Neural cell (in vitro differentiated cells): ENCODE measurements at regions not wholly inside any gene's neighbourhood (a gene's known extent, or its start where the extent isn't known, plus 50 kb on each side); places are given as distances from the start of the nearest gene placed in this dataset.

Source experiments
- H2AFZ ChIP-seq: fragments of 200-600, 300-800 bp; sonication (generic), shearing (Covaris generic); 2 replicates; pipeline ENCODE4 v1.6.0; 2014; ENCODE audit warnings: low read depth, mild to moderate bottlenecking, antibody characterized with exemption, low read length, moderate library complexity
- H3F3A ChIP-seq: fragments of 200-600 bp; shearing (Covaris generic); 2 replicates; pipeline ENCODE4 v1.6.1; 2016; ENCODE audit warnings: mild to moderate bottlenecking, moderate library complexity, mixed read lengths, antibody characterized with exemption, low read length; ENCODE audit not compliant: insufficient read depth, poor library complexity, severe bottlenecking
- H3K27ac ChIP-seq: fragments of 200-600, 300-800 bp; sonication (generic), shearing (Covaris generic); 2 replicates; pipeline ENCODE4 v1.5.1; 2014; ENCODE audit warnings: mild to moderate bottlenecking, low read length, moderate library complexity
- H3K27me3 ChIP-seq: fragments of 300-800, 200-600 bp; sonication (generic), shearing (Covaris generic); 2 replicates; pipeline ENCODE4 v1.6.0; 2014; ENCODE audit warnings: mild to moderate bottlenecking, low read depth, low read length, moderate library complexity; ENCODE audit not compliant: insufficient read depth
- H3K36me3 ChIP-seq: fragments of 300-800, 200-600 bp; sonication (generic), shearing (Covaris generic); 2 replicates; pipeline ENCODE4 v1.5.1; 2014; ENCODE audit warnings: mild to moderate bottlenecking, antibody characterized with exemption, low read length, moderate library complexity; ENCODE audit not compliant: insufficient read depth
- H3K4me2 ChIP-seq: fragments of 300-800, 200-600 bp; sonication (generic), shearing (Covaris generic); 2 replicates; pipeline ENCODE4 v1.6.0; 2014; ENCODE audit warnings: mild to moderate bottlenecking, low read length
- H3K4me3 ChIP-seq: fragments of 300-800, 200-600 bp; sonication (generic), shearing (Covaris generic); 2 replicates; pipeline ENCODE4 v1.5.1; 2014; ENCODE audit warnings: mild to moderate bottlenecking, low read length, moderate library complexity
- H3K79me2 ChIP-seq: fragments of 200-600 bp; shearing (Covaris generic); replicated peaks from 2 replicates; pipeline ENCODE4 v1.6.0; 2014; ENCODE audit warnings: mild to moderate bottlenecking, low read length, moderate library complexity; ENCODE audit not compliant: insufficient read depth
- H3K9ac ChIP-seq: fragments of 300-800, 200-600 bp; sonication (generic), shearing (Covaris generic); 2 replicates; pipeline ENCODE4 v1.6.1; 2016; ENCODE audit warnings: mild to moderate bottlenecking, low read length, mixed read lengths
- H3K9me2 ChIP-seq: fragments of 200-600 bp; shearing (Covaris generic); 2 replicates; pipeline ENCODE4 v1.6.1; 2016; ENCODE audit warnings: mild to moderate bottlenecking, low read length, mixed read lengths; ENCODE audit not compliant: insufficient read depth
- H3K9me3 ChIP-seq: fragments of 200-600, 300-800 bp; sonication (generic), shearing (Covaris generic); 2 replicates; pipeline ENCODE4 v1.6.1; 2016; ENCODE audit warnings: mild to moderate bottlenecking, mixed run types, low read length, moderate library complexity, mixed read lengths
- H4K20me1 ChIP-seq: fragments of 200-600 bp; shearing (Covaris generic); 2 replicates; pipeline ENCODE4 v1.6.1; 2016; ENCODE audit warnings: mild to moderate bottlenecking, mixed run types; ENCODE audit not compliant: insufficient read depth
- EP300 ChIP-seq: fragments of 450-650 bp; conservative IDR thresholded peaks from 2 replicates; pipeline ENCODE4 v1.6.1; 2014; ENCODE audit warnings: antibody characterized with exemption, mild to moderate bottlenecking, moderate library complexity; ENCODE audit not compliant: poor library complexity, severe bottlenecking
- EZH2 ChIP-seq: fragments of 200-600, 300-800 bp; shearing (Covaris generic), sonication (generic); IDR thresholded peaks from 2 replicates; pipeline ENCODE4 v1.6.1; 2014; ENCODE audit warnings: antibody characterized with exemption, low read length, borderline replicate concordance, mild to moderate bottlenecking; ENCODE audit not compliant: insufficient read depth, poor library complexity, severe bottlenecking
- MXI1 ChIP-seq: fragments of 450-650 bp; conservative IDR thresholded peaks from 2 replicates; pipeline ENCODE4 v1.6.1; 2014; ENCODE audit warnings: antibody characterized with exemption, mild to moderate bottlenecking; ENCODE audit not compliant: poor library complexity, severe bottlenecking
- POLR2AphosphoS5 ChIP-seq: IDR thresholded peaks from 2 replicates; pipeline ENCODE4 v1.6.1; 2012
- RAD21 ChIP-seq: fragments of 450-650 bp; conservative IDR thresholded peaks from 2 replicates; pipeline ENCODE4 v1.6.1; 2014; ENCODE audit warnings: antibody characterized with exemption, mild to moderate bottlenecking, moderate library complexity
- SMC3 ChIP-seq: fragments of 450-650 bp; conservative IDR thresholded peaks from 2 replicates; pipeline ENCODE4 v1.6.1; 2014; ENCODE audit warnings: antibody characterized with exemption, mild to moderate bottlenecking, moderate library complexity; ENCODE audit not compliant: poor library complexity
- TAF1 ChIP-seq: IDR thresholded peaks from 2 replicates; pipeline ENCODE4 v1.6.1; 2012; ENCODE audit warnings: low read depth
- TF ChIP-seq, protein P1 (sequence below): IDR thresholded peaks from 2 replicates; pipeline ENCODE4 v1.6.1; 2012; ENCODE audit warnings: borderline replicate concordance
- TF ChIP-seq, protein P2 (sequence below): fragments of 450-650 bp; IDR thresholded peaks from 2 replicates; pipeline ENCODE4 v1.5.1; 2014; ENCODE audit warnings: antibody characterized with exemption, mild to moderate bottlenecking, moderate library complexity; ENCODE audit not compliant: poor library complexity, severe bottlenecking

DNA sequence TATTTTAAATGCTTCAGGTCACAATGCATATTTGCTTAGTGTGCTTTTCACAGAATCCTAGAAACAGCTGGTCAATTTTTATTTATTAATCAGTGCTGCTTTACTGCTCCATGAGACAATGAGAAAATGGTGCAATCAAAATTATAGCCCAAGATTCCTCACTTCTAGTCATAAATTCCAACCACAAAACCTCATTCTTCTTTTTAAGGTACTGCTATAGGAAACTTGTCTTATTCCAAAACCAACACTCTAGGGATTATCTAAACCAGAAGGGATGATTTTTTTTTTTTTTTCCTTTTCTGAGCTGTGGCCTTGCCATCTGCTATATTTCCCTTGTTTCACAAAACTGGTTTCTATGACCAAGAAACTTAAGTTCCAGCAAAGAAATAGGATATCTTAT lies 64.0 kb upstream of the SEMA3A start:
- H3K79me2 ChIP-seq = no peaks in the 10 kb centered on the region
- no peaks in the 10 kb centered on the region for H4K20me1 ChIP-seq
- no peaks in the 10 kb centered on the region for H3F3A ChIP-seq
- no peaks in the 10 kb centered on the region for H3K9me2 ChIP-seq
- no peak overlapping the region for H3K4me3 ChIP-seq
- H3K27me3 ChIP-seq = no peaks in the 10 kb centered on the region
- H3K36me3 ChIP-seq = no peaks in the 10 kb centered on the region
- H3K9me3 ChIP-seq = no peaks in the 10 kb centered on the region
- H3K4me2 ChIP-seq = no peak overlapping the region
- H2AFZ ChIP-seq = no peak overlapping the region
- TF ChIP-seq EZH2 (no peak), POLR2AphosphoS5 (no peak), TAF1 (no peak), MXI1 (no peak)
- TF ChIP-seq, protein P1, sequence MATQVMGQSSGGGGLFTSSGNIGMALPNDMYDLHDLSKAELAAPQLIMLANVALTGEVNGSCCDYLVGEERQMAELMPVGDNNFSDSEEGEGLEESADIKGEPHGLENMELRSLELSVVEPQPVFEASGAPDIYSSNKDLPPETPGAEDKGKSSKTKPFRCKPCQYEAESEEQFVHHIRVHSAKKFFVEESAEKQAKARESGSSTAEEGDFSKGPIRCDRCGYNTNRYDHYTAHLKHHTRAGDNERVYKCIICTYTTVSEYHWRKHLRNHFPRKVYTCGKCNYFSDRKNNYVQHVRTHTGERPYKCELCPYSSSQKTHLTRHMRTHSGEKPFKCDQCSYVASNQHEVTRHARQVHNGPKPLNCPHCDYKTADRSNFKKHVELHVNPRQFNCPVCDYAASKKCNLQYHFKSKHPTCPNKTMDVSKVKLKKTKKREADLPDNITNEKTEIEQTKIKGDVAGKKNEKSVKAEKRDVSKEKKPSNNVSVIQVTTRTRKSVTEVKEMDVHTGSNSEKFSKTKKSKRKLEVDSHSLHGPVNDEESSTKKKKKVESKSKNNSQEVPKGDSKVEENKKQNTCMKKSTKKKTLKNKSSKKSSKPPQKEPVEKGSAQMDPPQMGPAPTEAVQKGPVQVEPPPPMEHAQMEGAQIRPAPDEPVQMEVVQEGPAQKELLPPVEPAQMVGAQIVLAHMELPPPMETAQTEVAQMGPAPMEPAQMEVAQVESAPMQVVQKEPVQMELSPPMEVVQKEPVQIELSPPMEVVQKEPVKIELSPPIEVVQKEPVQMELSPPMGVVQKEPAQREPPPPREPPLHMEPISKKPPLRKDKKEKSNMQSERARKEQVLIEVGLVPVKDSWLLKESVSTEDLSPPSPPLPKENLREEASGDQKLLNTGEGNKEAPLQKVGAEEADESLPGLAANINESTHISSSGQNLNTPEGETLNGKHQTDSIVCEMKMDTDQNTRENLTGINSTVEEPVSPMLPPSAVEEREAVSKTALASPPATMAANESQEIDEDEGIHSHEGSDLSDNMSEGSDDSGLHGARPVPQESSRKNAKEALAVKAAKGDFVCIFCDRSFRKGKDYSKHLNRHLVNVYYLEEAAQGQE = no peak
- TF ChIP-seq, protein P2, sequence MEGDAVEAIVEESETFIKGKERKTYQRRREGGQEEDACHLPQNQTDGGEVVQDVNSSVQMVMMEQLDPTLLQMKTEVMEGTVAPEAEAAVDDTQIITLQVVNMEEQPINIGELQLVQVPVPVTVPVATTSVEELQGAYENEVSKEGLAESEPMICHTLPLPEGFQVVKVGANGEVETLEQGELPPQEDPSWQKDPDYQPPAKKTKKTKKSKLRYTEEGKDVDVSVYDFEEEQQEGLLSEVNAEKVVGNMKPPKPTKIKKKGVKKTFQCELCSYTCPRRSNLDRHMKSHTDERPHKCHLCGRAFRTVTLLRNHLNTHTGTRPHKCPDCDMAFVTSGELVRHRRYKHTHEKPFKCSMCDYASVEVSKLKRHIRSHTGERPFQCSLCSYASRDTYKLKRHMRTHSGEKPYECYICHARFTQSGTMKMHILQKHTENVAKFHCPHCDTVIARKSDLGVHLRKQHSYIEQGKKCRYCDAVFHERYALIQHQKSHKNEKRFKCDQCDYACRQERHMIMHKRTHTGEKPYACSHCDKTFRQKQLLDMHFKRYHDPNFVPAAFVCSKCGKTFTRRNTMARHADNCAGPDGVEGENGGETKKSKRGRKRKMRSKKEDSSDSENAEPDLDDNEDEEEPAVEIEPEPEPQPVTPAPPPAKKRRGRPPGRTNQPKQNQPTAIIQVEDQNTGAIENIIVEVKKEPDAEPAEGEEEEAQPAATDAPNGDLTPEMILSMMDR = no peak
- H3K27ac ChIP-seq = no peak overlapping the region
- H3K9ac ChIP-seq = no peak overlapping the region

DNA sequence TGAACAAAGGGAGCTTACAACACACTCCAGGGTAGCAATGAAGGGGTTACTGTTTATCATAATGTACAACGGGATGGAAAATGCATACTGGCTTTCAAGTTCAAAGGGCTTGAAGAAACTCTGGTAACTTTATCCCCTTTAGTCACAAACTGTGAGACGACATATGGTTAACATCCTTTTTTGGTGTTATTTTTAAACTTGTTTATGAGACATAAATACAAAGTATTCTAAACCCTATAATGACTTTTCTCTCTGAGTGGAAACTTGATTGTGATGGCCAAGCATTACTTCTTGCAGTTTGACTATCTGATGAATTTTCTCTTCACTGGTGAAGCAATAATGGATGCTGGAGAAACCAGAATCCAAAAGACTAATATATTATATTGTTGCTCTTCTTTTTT lies 62.0 kb upstream of the SEMA3A start:
- Histone ChIP-seq H3K79me2 (no peaks in the 10 kb centered on the region), H3K4me2 (no peak overlapping the region), H3K9me3 (no peaks in the 10 kb centered on the region), H3K36me3 (no peaks in the 10 kb centered on the region), H3K4me3 (no peak overlapping the region), H4K20me1 (no peaks in the 10 kb centered on the region), H2AFZ (no peak overlapping the region), H3F3A (no peaks in the 10 kb centered on the region), H3K9me2 (no peaks in the 10 kb centered on the region), H3K9ac (no peak overlapping the region), H3K27ac (peak overlapping the region; percentile 25), H3K27me3 (no peaks in the 10 kb centered on the region)
- TF ChIP-seq TAF1 = no peak

DNA sequence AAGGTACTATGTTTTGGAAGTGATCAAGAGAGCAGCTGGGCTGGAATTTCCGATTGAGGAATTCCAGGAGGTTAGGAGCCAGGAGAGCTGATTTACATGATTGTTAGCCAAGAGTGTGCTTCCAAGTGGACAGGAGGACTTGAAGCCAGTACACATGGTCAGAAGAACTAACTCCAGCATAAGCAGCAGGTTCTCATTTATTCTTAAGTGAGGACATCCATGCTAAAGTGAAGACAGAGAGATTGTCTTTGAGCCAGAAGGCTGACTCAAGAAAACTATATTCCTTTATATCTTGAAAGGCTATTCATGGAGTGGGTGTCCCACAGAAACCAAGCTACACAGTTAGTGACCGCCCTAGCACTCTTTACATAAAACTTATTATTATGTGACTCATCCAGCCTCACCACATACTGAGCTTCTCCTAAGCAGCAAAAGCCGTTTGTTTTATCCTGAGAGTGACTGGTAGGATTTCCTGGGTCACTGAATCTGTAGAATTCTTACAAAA lies 56.7 kb upstream of the SEMA3A start:
- TF ChIP-seq TAF1 = no peak
- TF ChIP-seq EP300 = no peak
- TF ChIP-seq, protein P1 = no peak
- no peak for TF ChIP-seq POLR2AphosphoS5
- TF ChIP-seq, protein P2 = no peak
- TF ChIP-seq SMC3 = no peak
- TF ChIP-seq RAD21 = no peak
- TF ChIP-seq MXI1 = no peak
- no peak for TF ChIP-seq EZH2
- H3K27ac ChIP-seq = no peak overlapping the region
- H3K4me2 ChIP-seq = no peak overlapping the region
- H4K20me1 ChIP-seq = no peaks in the 10 kb centered on the region
- H3K9ac ChIP-seq = no peak overlapping the region
- no peak overlapping the region for H2AFZ ChIP-seq
- H3K9me3 ChIP-seq = no peaks in the 10 kb centered on the region
- no peaks in the 10 kb centered on the region for H3K36me3 ChIP-seq
- H3K79me2 ChIP-seq = no peaks in the 10 kb centered on the region
- no peaks in the 10 kb centered on the region for H3K27me3 ChIP-seq
- no peaks in the 10 kb centered on the region for H3F3A ChIP-seq
- no peaks in the 10 kb centered on the region for H3K9me2 ChIP-seq
- no peak overlapping the region for H3K4me3 ChIP-seq
